ENCODE measurements at regions not wholly inside any gene's neighbourhood (a gene's known extent, or its start where the extent isn't known, plus 50 kb on each side); places are given as distances from the start of the nearest gene placed in this dataset.

GRCh38 chr11:27868709-27869108 is 168.5 kb upstream of the BDNF start:
- Histone ChIP-seq H3K27me3 (ENCODE audit: insufficient read depth, low read length) (no peaks in the 10 kb centered on the region), H3K9me3 (ENCODE audit: control insufficient read depth in 1 of 2, insufficient read depth in 1 of 2, low read depth in 1 of 2, low read length in 2 of 2) (no peaks in the 10 kb centered on the region), H3K36me3 (ENCODE audit: control insufficient read depth in 1 of 2, insufficient read depth in 2 of 2, low read length in 2 of 2) (peaks cover 0 to 6% of the 10 kb centered on the region in 2 experiments; a peak in 1 of 4 replicates), H3K9me2 (ENCODE audit: insufficient read depth) (no peaks in the 10 kb centered on the region), H3K4me2 (ENCODE audit: low read length) (no peak overlapping the region), H2AFZ (ENCODE audit: low read depth, low read length, poor library complexity, severe bottlenecking) (no peak overlapping the region), H3K9ac (ENCODE audit: low read length) (no peak overlapping the region), H3K79me2 (ENCODE audit: insufficient read depth, low read length) (no peaks in the 10 kb centered on the region), H4K20me1 (ENCODE audit: insufficient read depth) (no peaks in the 10 kb centered on the region), H3K27ac (ENCODE audit: low read depth, low read length) (no peak overlapping the region), H3K4me1 (ENCODE audit: control insufficient read depth in 1 of 2, insufficient read depth in 2 of 2, low read length in 2 of 2) (peaks cover 8 to 23% of the 10 kb centered on the region in 2 experiments), H3K4me3 (replicated peaks in 1 of 2; ENCODE audit: low read depth in 1 of 2, low read length in 2 of 2) (no peak overlapping the region)
- DNase-seq (ENCODE audit: low read depth, low spot score) (no peak), ATAC-seq (no peak)
- BruUV-seq (replicated peaks), result no TSS peak
- intact Hi-C loops (cut with micrococcal nuclease), result no loop called here
- ChIA-PET POLR2A (no interaction called here), RAD21 (ENCODE audit: low non-redundant PET in 1 of 2, low total read pairs in 2 of 2, uncharacterized antibody in 2 of 2, unreplicated experiment in 2 of 2) (no interaction called here), CTCF (no interaction called here)
- TF ChIP-seq REST (IDR thresholded peaks at IDR 0.05; ENCODE audit: low read depth), result no peak
- TF ChIP-seq MAX (IDR thresholded peaks at IDR 0.05), result no peak

- Histone ChIP-seq H3K27me3 (ENCODE audit: insufficient read depth, low read length) (no peaks in the 10 kb centered on the region), H2AFZ (ENCODE audit: low read depth, low read length, poor library complexity, severe bottlenecking) (no peak overlapping the region), H3K27ac (ENCODE audit: low read depth, low read length) (no peak overlapping the region), H3K4me1 (ENCODE audit: control insufficient read depth in 1 of 2, insufficient read depth in 2 of 2, low read length in 2 of 2) (peaks cover 4 to 18% of the 10 kb centered on the region in 2 experiments), H3K79me2 (ENCODE audit: insufficient read depth, low read length) (no peaks in the 10 kb centered on the region), H3K9ac (ENCODE audit: low read length) (no peak overlapping the region), H3K36me3 (ENCODE audit: control insufficient read depth in 1 of 2, insufficient read depth in 2 of 2, low read length in 2 of 2) (peaks cover 0 to 6% of the 10 kb centered on the region in 2 experiments; a peak in 1 of 4 replicates), H3K9me3 (ENCODE audit: control insufficient read depth in 1 of 2, insufficient read depth in 1 of 2, low read depth in 1 of 2, low read length in 2 of 2) (no peaks in the 10 kb centered on the region), H3K4me3 (replicated peaks in 1 of 2; ENCODE audit: low read depth in 1 of 2, low read length in 2 of 2) (no peak overlapping the region), H3K9me2 (ENCODE audit: insufficient read depth) (no peaks in the 10 kb centered on the region), H4K20me1 (ENCODE audit: insufficient read depth) (no peaks in the 10 kb centered on the region), H3K4me2 (ENCODE audit: low read length) (no peak overlapping the region)
- ChIA-PET CTCF (no interaction called here), RAD21 (ENCODE audit: low non-redundant PET in 1 of 2, low total read pairs in 2 of 2, uncharacterized antibody in 2 of 2, unreplicated experiment in 2 of 2) (no interaction called here), POLR2A (no interaction called here)
- BruUV-seq (replicated peaks), result no TSS peak
- ATAC-seq, result no peak
- DNase-seq (ENCODE audit: low read depth, low spot score), result no peak
- TF ChIP-seq SIN3A (IDR thresholded peaks at IDR 0.05; ENCODE audit: low read depth), result no peak
- TF ChIP-seq JUND (IDR thresholded peaks at IDR 0.05), result no peak
- no peak for TF ChIP-seq MAX (IDR thresholded peaks at IDR 0.05)
- no peak for TF ChIP-seq CEBPB (IDR thresholded peaks at IDR 0.05; ENCODE audit: low read depth)
- no peak for TF ChIP-seq ZBTB33 (IDR thresholded peaks at IDR 0.05; ENCODE audit: extremely low read depth, insufficient replicate concordance, low read length)
- TF ChIP-seq POLR2A (IDR thresholded peaks at IDR 0.05; ENCODE audit: borderline replicate concordance, extremely low read depth, insufficient read depth, insufficient read length), result no peak
- TF ChIP-seq SP1 (IDR thresholded peaks at IDR 0.05; ENCODE audit: low read depth), result no peak
- no peak for TF ChIP-seq CBX3 (IDR thresholded peaks at IDR 0.05; ENCODE audit: low read depth)
- no peak for TF ChIP-seq ATF3 (IDR thresholded peaks at IDR 0.05)
- TF ChIP-seq EZH2phosphoT487 (IDR thresholded peaks at IDR 0.05; ENCODE audit: borderline replicate concordance), result no peak
- intact Hi-C loops (cut with micrococcal nuclease), result no loop called here
These were observed 168.0 kb upstream of the BDNF start for GRCh38 chr11:27868226-27868625.
